AG04449 (cell line): ENCODE measurements at regions not wholly inside any gene's neighbourhood (a gene's known extent, or its start where the extent isn't known, plus 50 kb on each side); places are given as distances from the start of the nearest gene placed in this dataset.
"Not testable (repeated sequence)": the region's sequence is repeated elsewhere in the genome, so short reads cannot be mapped to it uniquely, and the experiment has no call there.

ENCODE experiments used
- CTCF ChIA-PET: fragments of 350-600 bp; formaldehyde crosslinking; extraction: SDS; loops from one replicate; lab custom pipeline; 2021; ENCODE audit warnings: antibody characterized with exemption; lab: Yijun Ruan, JAX
- POLR2A ChIA-PET: fragments of 400-600, 350-600 bp; formaldehyde crosslinking; extraction: SDS; loops from one replicate; lab custom pipeline; 2020; ENCODE audit warnings: antibody characterized with exemption, inconsistent platforms; lab: Yijun Ruan, JAX
- DNase-seq: peaks from one replicate; pipeline ENCODE4 v3.0.0-alpha.2; 2010; ENCODE audit warnings: low read depth, low spot score
- H3K4me3 ChIP-seq: 2 replicates; pipeline ENCODE4 v1.5.1; 2011; ENCODE audit warnings: low read depth, mild to moderate bottlenecking, control low read depth, low read length
- CTCF ChIP-seq: IDR thresholded peaks from one replicate; pipeline ENCODE4 v1.5.1; 2011; ENCODE audit warnings: mild to moderate bottlenecking, moderate library complexity, low read length, control low read depth, inconsistent platforms; ENCODE audit not compliant: insufficient read depth; ENCODE audit errors: missing control alignments

GRCh38 chr3:20451170-20451569, 265.2 kb upstream of the SGO1 start:
- TF ChIP-seq CTCF = no peak
- no peak for DNase-seq
- POLR2A ChIA-PET = no interaction called here
- CTCF ChIA-PET = no interaction called here
- H3K4me3 ChIP-seq = no peak overlapping the region

- no peak for DNase-seq
- no peak for TF ChIP-seq CTCF
- no peak overlapping the region for H3K4me3 ChIP-seq
- ChIA-PET CTCF (no interaction called here), POLR2A (no interaction called here)
Observed at GRCh38 chr3:20450611-20451010, 264.6 kb upstream of the SGO1 start.

GRCh38 chr3:20442846-20443245, 256.8 kb upstream of the SGO1 start:
- ChIA-PET POLR2A (no interaction called here), CTCF (no interaction called here)
- no peak overlapping the region for H3K4me3 ChIP-seq
- TF ChIP-seq CTCF = no peak
- no peak for DNase-seq

- H3K4me3 ChIP-seq, DNase-seq, POLR2A ChIA-PET, CTCF ChIA-PET: not testable (repeated sequence)
Observed at GRCh38 chr3:20427268-20427667, 241.3 kb upstream of the SGO1 start.

GRCh38 chr3:20425138-20425537, 239.1 kb upstream of the SGO1 start:
- POLR2A ChIA-PET = no interaction called here
- no peak for DNase-seq
- CTCF ChIA-PET = no interaction called here
- H3K4me3 ChIP-seq = no peak overlapping the region
- TF ChIP-seq CTCF = no peak

- DNase-seq = no peak
- CTCF ChIA-PET = no interaction called here
- POLR2A ChIA-PET = no interaction called here
- no peak for TF ChIP-seq CTCF
- H3K4me3 ChIP-seq = no peak overlapping the region
Observed at GRCh38 chr3:20424086-20424485, 238.1 kb upstream of the SGO1 start.

GRCh38 chr3:20422391-20422790, 236.4 kb upstream of the SGO1 start:
- ChIA-PET POLR2A (no interaction called here), CTCF (no interaction called here)
- H3K4me3 ChIP-seq = no peak overlapping the region
- DNase-seq = no peak
- no peak for TF ChIP-seq CTCF
